ENCODE measurements at regions not wholly inside any gene's neighbourhood (a gene's known extent, or its start where the extent isn't known, plus 50 kb on each side); places are given as distances from the start of the nearest gene placed in this dataset.

DNA sequence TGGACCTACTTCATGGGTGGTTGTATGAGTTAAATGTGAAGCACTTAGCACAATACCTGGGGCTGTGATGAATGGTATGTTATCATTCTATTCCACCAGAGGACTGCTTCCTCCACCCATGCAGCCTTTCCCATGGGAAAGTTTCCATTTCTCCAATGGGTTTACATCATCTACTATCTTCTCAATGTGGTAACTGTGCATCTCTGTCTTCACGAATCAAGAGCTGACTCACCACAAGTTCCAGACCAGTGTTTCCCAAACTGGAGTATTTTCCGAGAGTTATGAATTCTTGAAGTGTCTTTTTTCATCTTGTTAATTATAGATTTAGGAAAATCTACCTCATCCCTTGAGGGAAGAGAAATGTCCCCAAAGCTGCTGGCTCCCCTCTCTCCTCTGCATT, 182.8 kb downstream of the UNC5CL start:
- peaks cover 2% of the 10 kb centered on the region for H3K27me3 Mint-ChIP-seq (ENCODE audit: low read depth)
- no peak for DNase-seq (ENCODE audit: low spot score)
- H3K4me3 Mint-ChIP-seq (ENCODE audit: low read depth), result no peak overlapping the region
- no peaks in the 10 kb centered on the region for H3K9me3 Mint-ChIP-seq
- intact Hi-C loops (cut with micrococcal nuclease), result no loop called here
- H3K36me3 Mint-ChIP-seq (ENCODE audit: low read depth), result no peaks in the 10 kb centered on the region
- peaks cover 4% of the 10 kb centered on the region for H3K4me1 Mint-ChIP-seq (ENCODE audit: low read depth)
- no peak overlapping the region for H3K27ac Mint-ChIP-seq

DNA sequence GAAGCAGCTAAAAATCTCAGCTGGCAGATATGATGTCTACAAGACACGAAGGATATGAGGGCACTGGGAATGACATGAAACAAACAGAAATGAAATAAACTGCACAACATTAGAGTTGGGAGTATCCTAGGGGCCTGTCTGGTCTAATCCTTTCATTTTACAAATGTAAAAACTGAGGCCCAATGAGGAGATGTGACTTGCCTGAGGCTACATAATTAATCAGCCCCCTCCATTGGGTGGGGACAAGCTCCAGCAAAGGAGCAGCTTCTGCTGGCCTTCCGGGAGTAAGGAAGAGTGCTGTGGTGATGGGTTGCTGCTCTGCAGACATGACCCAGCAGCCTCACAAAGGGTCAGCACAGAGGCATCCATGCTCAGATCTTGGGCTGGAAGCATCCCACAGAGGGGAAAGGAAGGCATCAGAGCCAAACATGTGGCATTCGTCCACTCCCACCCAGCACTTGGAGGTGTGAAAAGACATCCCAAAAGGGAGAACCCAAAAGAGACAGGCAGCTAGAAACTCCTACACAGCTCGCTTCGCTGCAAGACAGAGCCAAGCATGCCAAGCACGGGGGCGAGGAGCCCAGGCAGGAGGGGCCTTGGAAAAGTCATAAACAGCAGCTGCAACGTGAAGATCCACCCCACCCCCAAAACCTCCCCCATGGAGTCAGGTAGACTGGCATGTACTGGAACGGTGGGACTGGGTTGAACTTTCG, 183.7 kb downstream of the UNC5CL start:
- no peak overlapping the region for H3K27ac Mint-ChIP-seq
- H3K36me3 Mint-ChIP-seq (ENCODE audit: low read depth), result no peaks in the 10 kb centered on the region
- H3K9me3 Mint-ChIP-seq, result no peaks in the 10 kb centered on the region
- intact Hi-C loops (cut with micrococcal nuclease), result no loop called here
- no peak for DNase-seq (ENCODE audit: low spot score)
- H3K4me1 Mint-ChIP-seq (ENCODE audit: low read depth), result peaks cover 4% of the 10 kb centered on the region
- peaks cover 2% of the 10 kb centered on the region for H3K27me3 Mint-ChIP-seq (ENCODE audit: low read depth)
- H3K4me3 Mint-ChIP-seq (ENCODE audit: low read depth), result no peak overlapping the region

DNA sequence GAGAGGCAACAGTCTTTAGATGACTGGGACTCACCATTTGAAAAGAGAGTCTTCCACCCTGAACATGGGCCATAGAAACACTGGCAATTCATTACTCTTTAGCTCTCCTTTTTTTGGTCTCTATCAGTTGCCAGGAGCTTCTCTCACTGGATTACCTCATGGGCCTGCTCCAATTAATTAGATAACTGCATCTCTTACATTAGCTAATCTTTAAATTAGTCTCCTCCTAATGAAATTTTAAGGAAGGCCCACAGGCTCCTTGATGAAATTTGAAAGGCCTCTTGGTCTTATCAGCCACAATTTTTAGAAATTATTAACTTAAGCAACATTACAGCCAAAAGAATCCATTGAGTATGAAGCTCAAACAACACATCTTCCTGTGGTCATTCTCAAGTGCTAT, 184.4 kb downstream of the UNC5CL start:
- H3K9me3 Mint-ChIP-seq, result no peaks in the 10 kb centered on the region
- no peak for DNase-seq (ENCODE audit: low spot score)
- intact Hi-C loops (cut with micrococcal nuclease), result no loop called here
- H3K27me3 Mint-ChIP-seq (ENCODE audit: low read depth), result peaks cover 2% of the 10 kb centered on the region
- no peak overlapping the region for H3K27ac Mint-ChIP-seq
- no peak overlapping the region for H3K4me3 Mint-ChIP-seq (ENCODE audit: low read depth)
- peaks cover 4% of the 10 kb centered on the region for H3K4me1 Mint-ChIP-seq (ENCODE audit: low read depth)
- no peaks in the 10 kb centered on the region for H3K36me3 Mint-ChIP-seq (ENCODE audit: low read depth)

DNA sequence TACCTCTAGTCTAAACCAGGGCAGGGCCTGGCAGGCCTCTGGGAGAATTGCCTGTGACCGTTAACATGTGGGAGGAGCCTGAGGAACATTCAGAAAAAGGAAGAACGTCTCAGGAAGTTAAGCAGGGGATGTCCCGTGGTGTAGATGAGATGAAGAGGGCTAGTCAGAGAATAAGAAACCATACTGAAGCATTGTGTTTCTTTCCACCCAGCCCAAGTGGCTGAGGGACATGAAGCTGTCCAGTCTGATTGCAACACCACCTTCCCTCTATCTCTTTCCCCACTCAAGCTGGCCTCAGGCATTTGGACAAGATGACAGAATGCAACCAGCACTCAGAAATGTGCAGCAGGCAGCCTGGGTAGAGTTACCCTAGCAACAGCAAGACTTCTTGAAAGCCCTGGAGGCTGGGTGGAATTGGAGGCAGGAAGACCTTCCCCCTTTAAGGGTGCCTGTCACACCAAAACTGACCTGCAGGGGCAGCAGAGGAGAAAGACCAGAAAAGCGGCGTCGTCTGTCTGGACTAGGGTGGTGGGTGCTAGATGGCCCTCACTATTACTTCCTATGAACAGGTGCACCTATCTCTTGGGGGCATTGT, 186.1 kb downstream of the UNC5CL start:
- peaks cover 4% of the 10 kb centered on the region for H3K4me1 Mint-ChIP-seq (ENCODE audit: low read depth)

GRCh38 chr6:40849546-40849945, 189.5 kb downstream of the UNC5CL start:
- Mint-ChIP-seq H3K27me3 (ENCODE audit: low read depth) (peaks cover 4% of the 10 kb centered on the region), H3K9me3 (no peaks in the 10 kb centered on the region), H3K27ac (no peak overlapping the region), H3K4me3 (ENCODE audit: low read depth) (no peak overlapping the region), H3K4me1 (ENCODE audit: low read depth) (peaks cover 4% of the 10 kb centered on the region), H3K36me3 (ENCODE audit: low read depth) (no peaks in the 10 kb centered on the region)
- DNase-seq (ENCODE audit: low spot score), result no peak
- intact Hi-C loops (cut with micrococcal nuclease), result no loop called here

More for the DNA sequence above, 186.1 kb downstream of the UNC5CL start:
- intact Hi-C loops (cut with micrococcal nuclease), result no loop called here
- Mint-ChIP-seq H3K36me3 (ENCODE audit: low read depth) (no peaks in the 10 kb centered on the region), H3K4me3 (ENCODE audit: low read depth) (no peak overlapping the region), H3K9me3 (no peaks in the 10 kb centered on the region), H3K27ac (no peak overlapping the region), H3K27me3 (ENCODE audit: low read depth) (no peaks in the 10 kb centered on the region)
- DNase-seq (ENCODE audit: low spot score), result no peak

DNA sequence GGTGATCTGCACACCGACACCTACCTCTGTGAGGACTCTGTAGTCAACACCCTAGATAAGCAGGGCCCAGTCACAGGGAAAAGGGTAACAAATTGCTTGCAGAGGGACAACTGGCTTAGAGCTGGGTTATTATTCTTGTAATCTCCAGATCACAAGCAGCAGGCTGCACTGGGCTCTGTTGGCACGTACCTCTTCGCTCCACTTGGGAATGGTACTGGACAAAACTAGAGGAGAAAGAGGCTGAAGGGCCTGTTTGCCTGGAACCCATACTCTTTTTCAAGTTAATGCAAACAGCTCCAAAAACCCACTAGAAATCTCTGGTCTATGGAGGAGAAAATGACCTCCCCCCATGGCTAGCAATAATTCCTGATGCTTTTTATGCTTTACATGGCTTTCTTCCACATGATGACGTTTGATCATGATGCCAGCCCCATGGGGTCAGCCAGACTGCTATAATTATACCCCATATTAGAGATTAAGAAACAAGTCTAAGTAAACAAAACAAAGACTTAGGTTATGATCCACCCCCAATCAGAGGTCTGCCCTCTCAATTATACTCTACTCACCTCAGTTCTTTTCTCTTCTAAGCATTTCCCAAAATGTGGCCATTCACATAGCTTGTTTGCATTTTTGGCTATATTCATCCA, 190.0 kb downstream of the UNC5CL start:
- DNase-seq (ENCODE audit: low spot score), result no peak
- H3K27ac Mint-ChIP-seq, result no peak overlapping the region
- no peaks in the 10 kb centered on the region for H3K36me3 Mint-ChIP-seq (ENCODE audit: low read depth)
- no peak overlapping the region for H3K4me3 Mint-ChIP-seq (ENCODE audit: low read depth)
- intact Hi-C loops (cut with micrococcal nuclease), result no loop called here
- H3K9me3 Mint-ChIP-seq, result no peaks in the 10 kb centered on the region
- H3K27me3 Mint-ChIP-seq (ENCODE audit: low read depth), result peaks cover 9% of the 10 kb centered on the region
- peaks cover 4% of the 10 kb centered on the region for H3K4me1 Mint-ChIP-seq (ENCODE audit: low read depth)

DNA sequence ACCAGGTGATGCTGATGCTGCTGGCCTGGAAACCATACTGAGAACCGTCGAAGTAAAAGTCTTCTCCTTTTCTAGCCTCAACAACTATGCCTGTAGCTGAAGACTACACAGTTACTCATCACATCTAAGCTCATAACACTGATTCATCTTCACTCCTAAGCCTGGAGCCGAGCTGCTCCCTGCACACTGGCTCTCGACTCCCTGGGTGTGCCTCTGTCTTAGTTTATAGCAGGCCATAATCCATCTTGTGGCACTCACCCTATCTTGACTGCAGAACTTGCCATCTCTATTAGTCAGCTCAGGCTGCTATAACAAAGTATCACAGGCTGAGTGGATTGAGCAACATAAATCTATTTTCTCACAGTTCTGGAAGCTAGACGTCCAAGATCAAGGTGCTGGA, 191.0 kb downstream of the UNC5CL start:
- H3K4me3 Mint-ChIP-seq (ENCODE audit: low read depth), result no peak overlapping the region
- no peak for DNase-seq (ENCODE audit: low spot score)
- intact Hi-C loops (cut with micrococcal nuclease), result no loop called here
- H3K9me3 Mint-ChIP-seq, result no peaks in the 10 kb centered on the region
- peaks cover 4% of the 10 kb centered on the region for H3K4me1 Mint-ChIP-seq (ENCODE audit: low read depth)
- H3K36me3 Mint-ChIP-seq (ENCODE audit: low read depth), result no peaks in the 10 kb centered on the region
- H3K27me3 Mint-ChIP-seq (ENCODE audit: low read depth), result peaks cover 14% of the 10 kb centered on the region
- H3K27ac Mint-ChIP-seq, result no peak overlapping the region

DNA sequence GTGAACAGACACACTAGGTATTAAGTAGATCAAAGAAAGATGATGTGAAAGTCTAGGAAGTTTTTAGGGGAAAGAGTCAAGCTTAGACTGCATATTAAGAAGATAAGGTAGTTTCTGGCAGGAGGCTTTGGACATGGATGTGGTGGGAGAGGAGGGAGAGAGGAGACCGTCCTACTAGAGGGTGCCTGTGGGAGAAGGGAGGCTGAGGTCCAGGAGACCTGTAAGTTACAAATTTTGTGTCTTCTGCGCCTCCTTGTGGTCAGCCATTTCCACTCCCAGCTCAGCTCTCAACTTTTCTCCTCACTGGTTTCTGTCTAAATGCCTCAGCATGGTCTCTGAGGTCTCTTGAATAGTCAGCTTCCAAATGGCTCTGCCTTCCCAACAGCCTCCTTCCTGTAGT, 193.5 kb downstream of the UNC5CL start:
- Mint-ChIP-seq H3K36me3 (ENCODE audit: low read depth) (no peaks in the 10 kb centered on the region), H3K4me3 (ENCODE audit: low read depth) (no peak overlapping the region), H3K9me3 (no peaks in the 10 kb centered on the region), H3K27me3 (ENCODE audit: low read depth) (peaks cover 27% of the 10 kb centered on the region), H3K4me1 (ENCODE audit: low read depth) (peaks cover 3% of the 10 kb centered on the region), H3K27ac (no peak overlapping the region)
- intact Hi-C loops (cut with micrococcal nuclease), result no loop called here
- no peak for DNase-seq (ENCODE audit: low spot score)

DNA sequence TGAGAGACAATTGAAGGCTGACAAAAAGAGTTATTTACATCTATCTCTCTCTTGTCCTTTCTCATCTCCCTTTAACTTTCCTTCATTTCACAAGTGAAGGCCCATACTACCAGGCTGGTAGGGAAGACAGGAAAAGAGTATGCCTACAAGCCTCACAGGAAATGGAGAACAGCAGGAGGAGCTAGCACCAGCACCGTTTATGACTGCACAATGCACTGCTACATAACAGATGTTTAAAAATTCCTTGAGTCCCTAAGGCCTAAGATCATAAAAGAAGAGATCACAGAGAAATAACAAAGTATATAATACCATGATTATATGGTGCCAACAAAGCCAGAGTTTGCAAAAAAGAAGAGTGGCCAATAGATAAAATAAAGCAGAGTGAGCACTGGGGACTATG, 194.8 kb downstream of the UNC5CL start:
- Mint-ChIP-seq H3K27ac (no peak overlapping the region), H3K9me3 (no peaks in the 10 kb centered on the region), H3K36me3 (ENCODE audit: low read depth) (no peaks in the 10 kb centered on the region), H3K4me3 (ENCODE audit: low read depth) (no peak overlapping the region), H3K27me3 (ENCODE audit: low read depth) (peaks cover 34% of the 10 kb centered on the region), H3K4me1 (ENCODE audit: low read depth) (peaks cover 3% of the 10 kb centered on the region)
- intact Hi-C loops (cut with micrococcal nuclease), result no loop called here
- DNase-seq (ENCODE audit: low spot score), result no peak

GRCh38 chr6:40841721-40842120, 197.3 kb downstream of the UNC5CL start:
- DNase-seq (ENCODE audit: low spot score), result no peak
- peaks cover 36% of the 10 kb centered on the region for H3K27me3 Mint-ChIP-seq (ENCODE audit: low read depth)
- peaks cover 3% of the 10 kb centered on the region for H3K4me1 Mint-ChIP-seq (ENCODE audit: low read depth)
- H3K36me3 Mint-ChIP-seq (ENCODE audit: low read depth), result no peaks in the 10 kb centered on the region
- intact Hi-C loops (cut with micrococcal nuclease), result no loop called here
- no peak overlapping the region for H3K27ac Mint-ChIP-seq
- no peak overlapping the region for H3K4me3 Mint-ChIP-seq (ENCODE audit: low read depth)
- no peaks in the 10 kb centered on the region for H3K9me3 Mint-ChIP-seq

DNA sequence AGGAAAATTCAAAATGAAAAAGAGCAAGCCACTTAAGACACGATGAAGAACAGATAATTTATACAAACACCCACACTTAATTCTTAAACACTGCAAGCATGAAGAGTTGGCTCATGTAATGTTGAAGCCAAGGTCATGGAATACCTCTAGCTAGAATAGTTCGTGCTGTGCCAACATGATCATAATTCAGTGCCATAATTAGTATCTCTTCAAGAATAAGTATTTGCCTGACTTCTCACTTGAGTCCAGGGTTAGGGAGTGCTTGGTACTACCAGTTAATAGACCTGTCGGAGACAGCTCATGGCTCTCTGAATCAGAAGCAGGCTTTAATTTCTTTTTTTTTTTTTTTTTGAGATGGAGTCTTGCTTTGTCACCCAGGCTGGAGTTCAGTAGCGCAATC, 206.3 kb downstream of the UNC5CL start:
- Mint-ChIP-seq H3K4me3 (ENCODE audit: low read depth) (no peak overlapping the region), H3K4me1 (ENCODE audit: low read depth) (no peaks in the 10 kb centered on the region), H3K27ac (no peak overlapping the region), H3K27me3 (ENCODE audit: low read depth) (peaks cover 43% of the 10 kb centered on the region), H3K9me3 (no peaks in the 10 kb centered on the region), H3K36me3 (ENCODE audit: low read depth) (no peaks in the 10 kb centered on the region)
- intact Hi-C loops (cut with micrococcal nuclease), result no loop called here
- DNase-seq (ENCODE audit: low spot score), result no peak

- Mint-ChIP-seq H3K27me3 (ENCODE audit: low read depth) (peaks cover 45% of the 10 kb centered on the region), H3K4me1 (ENCODE audit: low read depth) (no peaks in the 10 kb centered on the region), H3K36me3 (ENCODE audit: low read depth) (no peaks in the 10 kb centered on the region), H3K27ac (no peak overlapping the region), H3K4me3 (ENCODE audit: low read depth) (no peak overlapping the region), H3K9me3 (no peaks in the 10 kb centered on the region)
- intact Hi-C loops (cut with micrococcal nuclease), result no loop called here
- DNase-seq (ENCODE audit: low spot score), result no peak
These were observed 207.6 kb downstream of the UNC5CL start for GRCh38 chr6:40831381-40831780.

- no peaks in the 10 kb centered on the region for H3K36me3 Mint-ChIP-seq (ENCODE audit: low read depth)
- H3K27me3 Mint-ChIP-seq (ENCODE audit: low read depth), result peaks cover 25% of the 10 kb centered on the region
- no peaks in the 10 kb centered on the region for H3K4me1 Mint-ChIP-seq (ENCODE audit: low read depth)
- H3K9me3 Mint-ChIP-seq, result no peaks in the 10 kb centered on the region
- H3K27ac Mint-ChIP-seq, result no peak overlapping the region
- intact Hi-C loops (cut with micrococcal nuclease), result no loop called here
- no peak overlapping the region for H3K4me3 Mint-ChIP-seq (ENCODE audit: low read depth)
- no peak for DNase-seq (ENCODE audit: low spot score)
These were observed 213.9 kb downstream of the UNC5CL start for GRCh38 chr6:40825102-40825501.

All from activated T-helper 2 cell treated with anti-CD3 and anti-CD28 coated beads, Interferon-gamma antibody, Interleukin-2, Interleukin-4, amounts not matched to agents 10 μg/mL and 5 μg/mL and 100 μg/mL, durations not matched to agents 14 hours and 24 hours and 36 hours (primary cell).